CD14-positive monocyte (primary cell): ENCODE measurements at regions not wholly inside any gene's neighbourhood (a gene's known extent, or its start where the extent isn't known, plus 50 kb on each side); places are given as distances from the start of the nearest gene placed in this dataset.

Source experiments
- DNase-seq, 3 donors: peaks; one replicate each; pipeline ENCODE4 v3.0.0-alpha.2; 2011 to 2022
- H2AFZ ChIP-seq: 2 replicates; pipeline ENCODE4 v1.6.0; 2012; ENCODE audit warnings: mild to moderate bottlenecking, low read depth, low read length, inconsistent platforms; ENCODE audit not compliant: insufficient read depth, poor library complexity, severe bottlenecking
- H3K27ac ChIP-seq, 2 donors: 1 replicate in 1 of 2; 2 replicates in 1 of 2; pipeline ENCODE4 v1.5.1; 2012 to 2013; ENCODE audit warnings: low read length in 2 of 2, control low read depth in 1 of 2, inconsistent platforms in 1 of 2, low read depth in 1 of 2, mild to moderate bottlenecking in 1 of 2
- H3K27me3 ChIP-seq, 2 donors: one replicate each; pipeline versions ENCODE4 v1.6.0 to v1.6.1; 2011 to 2013; ENCODE audit warnings: low read length in 2 of 2; ENCODE audit not compliant: control insufficient read depth in 2 of 2, insufficient read depth in 2 of 2
- H3K36me3 ChIP-seq, 2 donors: replicated peaks in 1 of 2; 1 replicate in 1 of 2; 2 replicates in 1 of 2; pipeline versions ENCODE4 v1.5.1 to v1.6.1; 2012 to 2013; ENCODE audit warnings: low read length in 2 of 2, control low read depth in 1 of 2, inconsistent platforms in 1 of 2, mild to moderate bottlenecking in 1 of 2; ENCODE audit not compliant: insufficient read depth in 2 of 2, control insufficient read depth in 1 of 2
- H3K4me1 ChIP-seq, 2 donors: 1 replicate in 1 of 2; 2 replicates in 1 of 2; pipeline versions ENCODE4 v1.5.1 to v1.6.1; 2012 to 2013; ENCODE audit warnings: low read length in 2 of 2, control low read depth in 1 of 2, inconsistent platforms in 1 of 2, mild to moderate bottlenecking in 1 of 2, moderate library complexity in 1 of 2; ENCODE audit not compliant: insufficient read depth in 2 of 2, control insufficient read depth in 1 of 2
- H3K4me2 ChIP-seq: replicated peaks from 2 replicates; pipeline ENCODE3; 2012; ENCODE audit warnings: low read length, moderate library complexity, mild to moderate bottlenecking; ENCODE audit not compliant: poor library complexity, severe bottlenecking; ENCODE audit errors: extremely low read depth
- H3K4me3 ChIP-seq, 3 experiments: fragments of 200-600 bp in 1 of 3; sonication (generic) in 1 of 3; replicated peaks in 1 of 3; 1 replicate in 2 of 3; 2 replicates in 1 of 3; pipeline ENCODE4 v1.5.1; 2011 to 2013; ENCODE audit warnings: low read length in 3 of 3, mild to moderate bottlenecking in 3 of 3, control low read depth in 2 of 3, low read depth in 2 of 3, inconsistent platforms in 1 of 3, moderate library complexity in 1 of 3
- H3K79me2 ChIP-seq: 2 replicates; pipeline ENCODE4 v1.6.0; 2012; ENCODE audit warnings: mild to moderate bottlenecking, control low read depth, inconsistent platforms, low read length, moderate library complexity; ENCODE audit not compliant: insufficient read depth
- H3K9ac ChIP-seq: 2 replicates; pipeline ENCODE4 v1.6.0; 2017; ENCODE audit warnings: low read length, mild to moderate bottlenecking; ENCODE audit not compliant: insufficient read depth, poor library complexity, severe bottlenecking
- H3K9me3 ChIP-seq, 2 donors: replicated peaks in 1 of 2; 1 replicate in 1 of 2; 2 replicates in 1 of 2; pipeline versions ENCODE4 v1.5.1 to v1.6.1; 2012 to 2013; ENCODE audit warnings: low read length in 2 of 2, control low read depth in 1 of 2; ENCODE audit not compliant: control insufficient read depth in 1 of 2, insufficient read depth in 1 of 2
- H4K20me1 ChIP-seq: 2 replicates; pipeline ENCODE4 v1.6.0; 2012; ENCODE audit warnings: mild to moderate bottlenecking, low read length, control low read depth, moderate library complexity; ENCODE audit not compliant: insufficient read depth
- H3K27ac Mint-ChIP-seq, 7 donors: one replicate each; pipeline ENCODE4 v1.8.0; 2020; ENCODE audit warnings: mild to moderate bottlenecking in 7 of 7, mixed read lengths in 7 of 7, moderate library complexity in 6 of 7, inconsistent platforms in 2 of 7
- H3K27me3 Mint-ChIP-seq, 3 donors: one replicate each; pipeline ENCODE4 v1.8.0; 2021 to 2022; ENCODE audit warnings: low read depth in 3 of 3, mild to moderate bottlenecking in 3 of 3, mixed read lengths in 3 of 3, moderate library complexity in 3 of 3, inconsistent platforms in 1 of 3
- H3K36me3 Mint-ChIP-seq, 2 donors: one replicate each; pipeline ENCODE4 v1.8.0; 2020; ENCODE audit warnings: mixed read lengths in 2 of 2, inconsistent platforms in 1 of 2, mild to moderate bottlenecking in 1 of 2
- H3K4me1 Mint-ChIP-seq: one replicate; pipeline ENCODE4 v1.8.0; 2020; ENCODE audit warnings: mild to moderate bottlenecking, mixed read lengths
- H3K4me3 Mint-ChIP-seq, 2 donors: one replicate each; pipeline ENCODE4 v1.8.0; 2020; ENCODE audit warnings: mild to moderate bottlenecking in 2 of 2, mixed read lengths in 2 of 2, moderate library complexity in 1 of 2
- H3K9me3 Mint-ChIP-seq, 7 donors: one replicate each; pipeline ENCODE4 v1.8.0; 2020 to 2022; ENCODE audit warnings: mixed read lengths in 7 of 7, mild to moderate bottlenecking in 6 of 7, moderate library complexity in 6 of 7, inconsistent platforms in 2 of 7
- WGBS: methylation state at CpG from one replicate; pipeline ENCODE4 v1.1.5; 2013; ENCODE audit warnings: missing lambda C conversion rate; ENCODE audit not compliant: insufficient coverage; 5-methylcytosine and 5-hydroxymethylcytosine counted together
- intact Hi-C, 2 donors: fragments of 100-400 bp; cut with micrococcal nuclease; formaldehyde crosslinking; loops; one replicate each; pipeline versions ENCODE4 v1.15.0 to v1.15.1; 2023
- TF ChIP-seq, protein P1 (sequence below): fragments of 200-600 bp; IDR thresholded peaks from one replicate; pipeline ENCODE4 v1.8.0; 2022; ENCODE audit warnings: antibody characterized with exemption, mild to moderate bottlenecking

- no peaks in the 10 kb centered on the region for H3K36me3 ChIP-seq
- intact Hi-C loops = no loop called here
- H3K9me3 ChIP-seq = no peaks in the 10 kb centered on the region
- H3K27me3 ChIP-seq = peaks cover 14 to 29% of the 10 kb centered on the region in 2 donors
- WGBS = 78% methylated on average over 1 of the region's 5 CpGs
- no peak overlapping the region for H2AFZ ChIP-seq
- peaks cover 0 to 3% (median 0%) of the 10 kb centered on the region in 7 donors for H3K9me3 Mint-ChIP-seq
- H4K20me1 ChIP-seq = no peaks in the 10 kb centered on the region
- TF ChIP-seq, protein P1, sequence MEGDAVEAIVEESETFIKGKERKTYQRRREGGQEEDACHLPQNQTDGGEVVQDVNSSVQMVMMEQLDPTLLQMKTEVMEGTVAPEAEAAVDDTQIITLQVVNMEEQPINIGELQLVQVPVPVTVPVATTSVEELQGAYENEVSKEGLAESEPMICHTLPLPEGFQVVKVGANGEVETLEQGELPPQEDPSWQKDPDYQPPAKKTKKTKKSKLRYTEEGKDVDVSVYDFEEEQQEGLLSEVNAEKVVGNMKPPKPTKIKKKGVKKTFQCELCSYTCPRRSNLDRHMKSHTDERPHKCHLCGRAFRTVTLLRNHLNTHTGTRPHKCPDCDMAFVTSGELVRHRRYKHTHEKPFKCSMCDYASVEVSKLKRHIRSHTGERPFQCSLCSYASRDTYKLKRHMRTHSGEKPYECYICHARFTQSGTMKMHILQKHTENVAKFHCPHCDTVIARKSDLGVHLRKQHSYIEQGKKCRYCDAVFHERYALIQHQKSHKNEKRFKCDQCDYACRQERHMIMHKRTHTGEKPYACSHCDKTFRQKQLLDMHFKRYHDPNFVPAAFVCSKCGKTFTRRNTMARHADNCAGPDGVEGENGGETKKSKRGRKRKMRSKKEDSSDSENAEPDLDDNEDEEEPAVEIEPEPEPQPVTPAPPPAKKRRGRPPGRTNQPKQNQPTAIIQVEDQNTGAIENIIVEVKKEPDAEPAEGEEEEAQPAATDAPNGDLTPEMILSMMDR = no peak
- H3K4me3 Mint-ChIP-seq = no peak overlapping the region
- H3K4me3 ChIP-seq = no peak overlapping the region
- H3K4me1 Mint-ChIP-seq = peaks cover 6% of the 10 kb centered on the region
- DNase-seq = no peak
- no peaks in the 10 kb centered on the region for H3K36me3 Mint-ChIP-seq
- no peaks in the 10 kb centered on the region for H3K79me2 ChIP-seq
- H3K4me2 ChIP-seq = no peak overlapping the region
- H3K9ac ChIP-seq = no peak overlapping the region
- no peak overlapping the region for H3K27ac ChIP-seq
- no peak overlapping the region for H3K27ac Mint-ChIP-seq
- H3K27me3 Mint-ChIP-seq = peaks cover 35 to 45% (median 42%) of the 10 kb centered on the region in 3 donors
- H3K4me1 ChIP-seq = peaks cover 7 to 8% of the 10 kb centered on the region in 2 donors
Observed at GRCh38 chr15:98419173-98419780, 229.1 kb upstream of the IGF1R start.

DNA sequence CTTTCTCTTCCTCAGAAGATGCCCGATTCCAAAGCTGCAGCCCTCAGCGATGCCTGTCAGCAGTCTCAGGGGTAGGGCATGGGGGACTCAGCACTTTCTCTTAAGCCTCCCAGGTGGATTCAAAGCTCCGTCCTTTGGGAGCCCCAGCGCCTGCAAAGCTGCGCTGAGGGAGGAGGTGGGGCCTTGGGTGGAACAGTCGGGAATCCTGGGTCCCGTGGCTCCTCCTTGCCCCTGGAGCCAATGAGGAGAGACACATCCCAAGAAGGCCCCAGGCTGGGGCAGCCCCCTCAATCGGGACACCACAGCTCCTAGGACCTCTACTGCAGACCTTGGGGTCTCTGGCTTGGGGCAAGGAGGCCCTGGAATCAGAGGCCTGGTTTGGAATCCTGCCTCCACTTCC, 227.5 kb upstream of the IGF1R start:
- intact Hi-C loops = loop anchor here (2.0 to 10.0 kb wide), 2 partner anchors 110 to 516 kb away; no protein-coding TSS in a partner anchor
- H3K9ac ChIP-seq = no peak overlapping the region

More for the DNA sequence above, 227.5 kb upstream of the IGF1R start:
- Histone ChIP-seq H3K36me3 (no peaks in the 10 kb centered on the region), H3K4me2 (no peak overlapping the region), H3K79me2 (no peaks in the 10 kb centered on the region), H3K27ac (no peak overlapping the region), H4K20me1 (no peaks in the 10 kb centered on the region), H3K9me3 (no peaks in the 10 kb centered on the region), H3K27me3 (peaks cover 14 to 29% of the 10 kb centered on the region in 2 donors), H3K4me3 (no peak overlapping the region), H2AFZ (peak overlapping the region; percentile 11), H3K4me1 (peaks cover 7 to 8% of the 10 kb centered on the region in 2 donors)
- Mint-ChIP-seq H3K27me3 (peaks cover 33 to 48% (median 44%) of the 10 kb centered on the region in 3 donors), H3K9me3 (peaks cover 0 to 3% (median 0%) of the 10 kb centered on the region in 7 donors), H3K36me3 (no peaks in the 10 kb centered on the region), H3K4me1 (peaks cover 6% of the 10 kb centered on the region), H3K27ac (no peak overlapping the region), H3K4me3 (peak overlapping the region in 1 of 2 donors; percentile 52)
- TF ChIP-seq, protein P1 = no peak
- no peak for DNase-seq
- 26% methylated on average over 6 of the region's 8 CpGs for WGBS
